ENCODE measurements at regions not wholly inside any gene's neighbourhood (a gene's known extent, or its start where the extent isn't known, plus 50 kb on each side); places are given as distances from the start of the nearest gene placed in this dataset.

- no peaks in the 10 kb centered on the region for H3K27me3 ChIP-seq (ENCODE audit: control insufficient read depth in 2 of 2, insufficient read depth in 2 of 2, low read length in 2 of 2)
- no peaks in the 10 kb centered on the region for H3K9me1 ChIP-seq (replicated peaks; ENCODE audit: control insufficient read depth, extremely low read depth, insufficient read depth, low read length)
- ChIA-PET POLR2A (no interaction called here), CTCF (no interaction called here)
- no peaks in the 10 kb centered on the region for H4K20me1 ChIP-seq (replicated peaks; ENCODE audit: control insufficient read depth, extremely low read depth, insufficient read depth, low read length)
- BruUV-seq (replicated peaks), result no TSS peak
- no peaks in the 10 kb centered on the region for H3K36me3 ChIP-seq (ENCODE audit: control insufficient read depth in 2 of 2, extremely low read depth in 1 of 2, insufficient read depth in 2 of 2, low read length in 2 of 2)
- DNase-seq (ENCODE audit: low read depth, low spot score) (no peak), FAIRE-seq (no peak)
- no peaks in the 10 kb centered on the region for H3K4me1 ChIP-seq (ENCODE audit: control insufficient read depth, extremely low read depth, insufficient read depth, low read length)
- H3K4me3 ChIP-seq (replicated peaks in 1 of 3; ENCODE audit: insufficient read depth in 1 of 3, low read depth in 1 of 3, low read length in 3 of 3), result no peak overlapping the region
- intact Hi-C loops (cut with micrococcal nuclease) (no loop called here), dilution Hi-C loops (cut with MboI; ENCODE audit: extremely low pct_ligation_motif_present, low sequenced_read_pairs) (no loop called here)
- no peak overlapping the region for H2AFZ ChIP-seq (ENCODE audit: low read depth, low read length)
- H3K4me2 ChIP-seq (ENCODE audit: insufficient read depth, low read length), result no peak overlapping the region
- H3K9ac ChIP-seq (replicated peaks; ENCODE audit: extremely low read depth, insufficient read depth, low read length), result no peak overlapping the region
- H3K27ac ChIP-seq (ENCODE audit: insufficient read depth, low read depth, low read length), result no peak overlapping the region
- TF ChIP-seq EZH2 (IDR thresholded peaks at IDR 0.05; ENCODE audit: borderline replicate concordance, low read depth, low read length, severe bottlenecking), result no peak
- TF ChIP-seq FOS (IDR thresholded peaks at IDR 0.05; ENCODE audit: borderline replicate concordance, insufficient read depth, low read length), result no peak
- TF ChIP-seq, protein P1, sequence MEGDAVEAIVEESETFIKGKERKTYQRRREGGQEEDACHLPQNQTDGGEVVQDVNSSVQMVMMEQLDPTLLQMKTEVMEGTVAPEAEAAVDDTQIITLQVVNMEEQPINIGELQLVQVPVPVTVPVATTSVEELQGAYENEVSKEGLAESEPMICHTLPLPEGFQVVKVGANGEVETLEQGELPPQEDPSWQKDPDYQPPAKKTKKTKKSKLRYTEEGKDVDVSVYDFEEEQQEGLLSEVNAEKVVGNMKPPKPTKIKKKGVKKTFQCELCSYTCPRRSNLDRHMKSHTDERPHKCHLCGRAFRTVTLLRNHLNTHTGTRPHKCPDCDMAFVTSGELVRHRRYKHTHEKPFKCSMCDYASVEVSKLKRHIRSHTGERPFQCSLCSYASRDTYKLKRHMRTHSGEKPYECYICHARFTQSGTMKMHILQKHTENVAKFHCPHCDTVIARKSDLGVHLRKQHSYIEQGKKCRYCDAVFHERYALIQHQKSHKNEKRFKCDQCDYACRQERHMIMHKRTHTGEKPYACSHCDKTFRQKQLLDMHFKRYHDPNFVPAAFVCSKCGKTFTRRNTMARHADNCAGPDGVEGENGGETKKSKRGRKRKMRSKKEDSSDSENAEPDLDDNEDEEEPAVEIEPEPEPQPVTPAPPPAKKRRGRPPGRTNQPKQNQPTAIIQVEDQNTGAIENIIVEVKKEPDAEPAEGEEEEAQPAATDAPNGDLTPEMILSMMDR (IDR thresholded peaks at IDR 0.05; ENCODE audit: extremely low read depth in 1 of 2, insufficient read depth in 1 of 2, low read depth in 1 of 2, low read length in 2 of 2), result no peak
- no peaks in the 10 kb centered on the region for H3K79me2 ChIP-seq (ENCODE audit: control insufficient read depth, insufficient read depth, low read length)
- H3K9me3 ChIP-seq (replicated peaks; ENCODE audit: control insufficient read depth, insufficient read depth, low read length), result no peaks in the 10 kb centered on the region
Observed at GRCh38 chr2:186274936-186275575, 211.0 kb upstream of the ZC3H15 start.

DNA sequence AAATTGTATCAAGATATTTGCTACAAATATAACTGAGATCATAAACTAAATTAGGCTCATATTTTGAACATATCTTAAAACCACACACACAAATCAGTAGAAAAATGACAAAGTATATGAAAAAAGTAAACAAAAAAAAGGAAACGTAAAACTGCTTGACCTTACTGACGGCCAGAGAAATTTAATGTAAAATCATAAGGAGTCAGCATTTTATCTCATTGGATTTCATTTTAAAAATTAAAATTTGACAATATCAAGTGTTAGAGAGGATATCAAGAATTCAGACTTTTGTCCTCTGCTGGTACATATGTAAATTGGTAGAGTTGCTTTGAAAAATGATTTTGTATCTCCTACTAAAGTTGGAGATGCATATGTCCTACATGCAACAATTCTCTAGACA lies 209.2 kb upstream of the ZC3H15 start:
- H3K27ac ChIP-seq (ENCODE audit: insufficient read depth, low read depth, low read length), result no peak overlapping the region
- no peaks in the 10 kb centered on the region for H3K9me1 ChIP-seq (replicated peaks; ENCODE audit: control insufficient read depth, extremely low read depth, insufficient read depth, low read length)
- BruUV-seq (replicated peaks), result no TSS peak
- FAIRE-seq (no peak), DNase-seq (ENCODE audit: low read depth, low spot score) (no peak)
- ChIA-PET POLR2A (no interaction called here), CTCF (no interaction called here)
- no peaks in the 10 kb centered on the region for H3K27me3 ChIP-seq (ENCODE audit: control insufficient read depth in 2 of 2, insufficient read depth in 2 of 2, low read length in 2 of 2)
- H4K20me1 ChIP-seq (replicated peaks; ENCODE audit: control insufficient read depth, extremely low read depth, insufficient read depth, low read length), result no peaks in the 10 kb centered on the region
- intact Hi-C loops (cut with micrococcal nuclease), result no loop called here
- TF ChIP-seq EZH2 (IDR thresholded peaks at IDR 0.05; ENCODE audit: borderline replicate concordance, low read depth, low read length, severe bottlenecking) (no peak), FOS (IDR thresholded peaks at IDR 0.05; ENCODE audit: borderline replicate concordance, insufficient read depth, low read length) (no peak), GATA2 (IDR thresholded peaks at IDR 0.05; ENCODE audit: insufficient read depth, insufficient read length, low read depth, low read length) (no peak), POLR2A (IDR thresholded peaks at IDR 0.05; ENCODE audit: low read depth, low read length) (no peak), JUN (IDR thresholded peaks at IDR 0.05; ENCODE audit: borderline replicate concordance, insufficient read depth, insufficient read length, low read depth) (no peak)
- dilution Hi-C loops (cut with MboI; ENCODE audit: extremely low pct_ligation_motif_present, low sequenced_read_pairs), result no loop called here
- no peaks in the 10 kb centered on the region for H3K36me3 ChIP-seq (ENCODE audit: control insufficient read depth in 2 of 2, extremely low read depth in 1 of 2, insufficient read depth in 2 of 2, low read length in 2 of 2)
- H3K79me2 ChIP-seq (ENCODE audit: control insufficient read depth, insufficient read depth, low read length), result no peaks in the 10 kb centered on the region
- no peak overlapping the region for H2AFZ ChIP-seq (ENCODE audit: low read depth, low read length)
- H3K4me3 ChIP-seq (replicated peaks in 1 of 3; ENCODE audit: insufficient read depth in 1 of 3, low read depth in 1 of 3, low read length in 3 of 3), result no peak overlapping the region
- H3K4me1 ChIP-seq (ENCODE audit: control insufficient read depth, extremely low read depth, insufficient read depth, low read length), result no peaks in the 10 kb centered on the region
- no peaks in the 10 kb centered on the region for H3K9me3 ChIP-seq (replicated peaks; ENCODE audit: control insufficient read depth, insufficient read depth, low read length)
- no peak overlapping the region for H3K4me2 ChIP-seq (ENCODE audit: insufficient read depth, low read length)
- H3K9ac ChIP-seq (replicated peaks; ENCODE audit: extremely low read depth, insufficient read depth, low read length), result no peak overlapping the region

Data from endothelial cell of umbilical vein (primary cell).